GM23338 (cell line): ENCODE measurements at regions not wholly inside any gene's neighbourhood (a gene's known extent, or its start where the extent isn't known, plus 50 kb on each side); places are given as distances from the start of the nearest gene placed in this dataset.

Experiments
- ATAC-seq: fragments of 200-7000 bp; cut with Tn5 transposase; 3 replicates; pipeline ENCODE4 v1.9.1; 2020
- DNase-seq: peaks from one replicate; pipeline ENCODE4 v3.0.0-alpha.2; 2015; ENCODE audit warnings: low spot score
- H2AFZ ChIP-seq: fragments of 200-600 bp; sonication (generic); 2 replicates; pipeline ENCODE4 v1.8.0; 2016; ENCODE audit warnings: antibody characterized with exemption, mild to moderate bottlenecking, moderate library complexity
- H3F3A ChIP-seq: fragments of 200-600 bp; sonication (generic); replicated peaks from 2 replicates; pipeline ENCODE4 v1.8.0; 2017; ENCODE audit warnings: antibody characterized with exemption, mixed run types, low read depth
- H3K27ac ChIP-seq: fragments of 200-600 bp; sonication (generic); 2 replicates; pipeline ENCODE4 v1.6.1; 2016; ENCODE audit warnings: low read depth
- H3K27me3 ChIP-seq: fragments of 200-600 bp; sonication (generic); 2 replicates; pipeline ENCODE4 v1.8.0; 2016; ENCODE audit warnings: mild to moderate bottlenecking, mixed run types, moderate library complexity; ENCODE audit not compliant: insufficient read depth
- H3K36me3 ChIP-seq: fragments of 200-600 bp; sonication (generic); 2 replicates; pipeline ENCODE4 v1.8.0; 2016; ENCODE audit warnings: mild to moderate bottlenecking; ENCODE audit not compliant: insufficient read depth
- H3K4me1 ChIP-seq: fragments of 200-600 bp; sonication (generic); 2 replicates; pipeline ENCODE4 v1.8.0; 2016; ENCODE audit warnings: mild to moderate bottlenecking, moderate library complexity; ENCODE audit not compliant: insufficient read depth
- H3K4me2 ChIP-seq: fragments of 200-600 bp; sonication (generic); 2 replicates; pipeline ENCODE4 v1.7.1; 2017; ENCODE audit warnings: mixed run types
- H3K4me3 ChIP-seq: fragments of 200-600 bp; sonication (generic); 2 replicates; pipeline ENCODE4 v1.6.1; 2016; ENCODE audit warnings: mixed run types
- H3K79me2 ChIP-seq: fragments of 200-600 bp; sonication (generic); replicated peaks from 2 replicates; pipeline ENCODE4 v1.8.0; 2017; ENCODE audit warnings: mild to moderate bottlenecking; ENCODE audit not compliant: insufficient read depth
- H3K9me2 ChIP-seq: fragments of 200-600 bp; sonication (generic); 2 replicates; pipeline ENCODE4 v1.8.0; 2017; ENCODE audit not compliant: insufficient read depth
- H4K20me1 ChIP-seq: fragments of 200-600 bp; sonication (generic); replicated peaks from 2 replicates; pipeline ENCODE4 v1.8.0; 2017; ENCODE audit warnings: mild to moderate bottlenecking; ENCODE audit not compliant: insufficient read depth
- H3K27ac Mint-ChIP-seq: 2 replicates; pipeline ENCODE4 v1.8.0; 2020; ENCODE audit warnings: inconsistent platforms, mild to moderate bottlenecking, moderate library complexity, mixed read lengths
- H3K27me3 Mint-ChIP-seq: 3 replicates; pipeline ENCODE4 v1.8.0; 2022; ENCODE audit warnings: low read depth, mild to moderate bottlenecking, moderate library complexity, mixed read lengths, inconsistent platforms; ENCODE audit not compliant: insufficient read depth, poor library complexity
- H3K36me3 Mint-ChIP-seq: 3 replicates; pipeline ENCODE4 v1.8.0; 2021; ENCODE audit warnings: low read depth, mild to moderate bottlenecking, inconsistent platforms, moderate library complexity, mixed read lengths
- H3K4me1 Mint-ChIP-seq: 3 replicates; pipeline ENCODE4 v1.8.0; 2020; ENCODE audit warnings: mild to moderate bottlenecking, inconsistent platforms, mixed read lengths
- H3K4me3 Mint-ChIP-seq: 3 replicates; pipeline ENCODE4 v1.8.0; 2021; ENCODE audit warnings: moderate library complexity, mild to moderate bottlenecking, inconsistent platforms, mixed read lengths
- H3K9me3 Mint-ChIP-seq: 3 replicates; pipeline ENCODE4 v1.8.0; 2020; ENCODE audit warnings: moderate library complexity, mild to moderate bottlenecking, inconsistent platforms, mixed read lengths
- CREB1 ChIP-seq: fragments of 250-450 bp; sonication (Bioruptor Pico); IDR thresholded peaks from 2 replicates; pipeline ENCODE4 v1.5.0; 2020; ENCODE audit warnings: low read depth, mild to moderate bottlenecking, moderate library complexity
- EZH2 ChIP-seq: fragments of 200-600 bp; sonication (generic); IDR thresholded peaks from one replicate; pipeline ENCODE4 v1.8.0; 2017; ENCODE audit warnings: antibody characterized with exemption, mild to moderate bottlenecking, low read depth; ENCODE audit not compliant: unreplicated experiment
- EZH2phosphoT487 ChIP-seq: fragments of 200-600 bp; sonication (generic); IDR thresholded peaks from one replicate; pipeline ENCODE4 v1.8.1; 2018; ENCODE audit warnings: antibody characterized with exemption; ENCODE audit not compliant: unreplicated experiment
- JUNB ChIP-seq: IDR thresholded peaks from one replicate; pipeline ENCODE4 v1.6.1; 2016; ENCODE audit warnings: antibody characterized with exemption; ENCODE audit not compliant: unreplicated experiment
- NANOG ChIP-seq: IDR thresholded peaks from 2 replicates; pipeline ENCODE4 v1.6.1; 2016; ENCODE audit warnings: antibody characterized with exemption, borderline replicate concordance
- POLR2AphosphoS5 ChIP-seq: IDR thresholded peaks from 2 replicates; pipeline ENCODE4 v1.6.1; 2016; ENCODE audit warnings: antibody characterized with exemption, low read depth
- REST ChIP-seq: IDR thresholded peaks from one replicate; pipeline ENCODE4 v1.6.1; 2018; ENCODE audit warnings: antibody characterized with exemption; ENCODE audit not compliant: unreplicated experiment
- STAT1 ChIP-seq: IDR thresholded peaks from one replicate; pipeline ENCODE4 v1.6.1; 2016; ENCODE audit warnings: antibody characterized with exemption; ENCODE audit not compliant: unreplicated experiment
- ZNF331 ChIP-seq: fragments of 250-450 bp; sonication (Bioruptor Pico); IDR thresholded peaks from 2 replicates; pipeline ENCODE4 v1.5.0; 2020; ENCODE audit warnings: low read depth, mild to moderate bottlenecking, moderate library complexity
- ZNF462 ChIP-seq: fragments of 250-450 bp; sonication (Bioruptor Pico); IDR thresholded peaks from 2 replicates; pipeline ENCODE4 v1.5.0; 2020; ENCODE audit warnings: mild to moderate bottlenecking, moderate library complexity
- TF ChIP-seq, protein P1 (sequence below), 2 experiments: fragments of 200-600 bp in 1 of 2; sonication (generic) in 1 of 2; conservative IDR thresholded peaks; 2 replicates each; pipeline versions ENCODE4 v1.5.1 to v1.6.1; 2016 to 2017; ENCODE audit warnings: antibody characterized with exemption in 2 of 2, low read depth in 2 of 2, mild to moderate bottlenecking in 2 of 2, moderate library complexity in 1 of 2
- TF ChIP-seq, protein P2 (sequence below): IDR thresholded peaks from 2 replicates; pipeline ENCODE4 v1.6.1; 2016; ENCODE audit warnings: antibody characterized with exemption

GRCh38 chr5:1744393-1745122 lies 55.1 kb downstream of the MRPL36 start:
- H3K9me2 ChIP-seq, result no peaks in the 10 kb centered on the region
- no peaks in the 10 kb centered on the region for H3K4me1 Mint-ChIP-seq
- no peaks in the 10 kb centered on the region for H3F3A ChIP-seq
- H3K27me3 Mint-ChIP-seq, result peaks cover 6% of the 10 kb centered on the region
- H3K27me3 ChIP-seq, result no peaks in the 10 kb centered on the region
- no peaks in the 10 kb centered on the region for H3K79me2 ChIP-seq
- H3K9me3 Mint-ChIP-seq, result peaks cover 12% of the 10 kb centered on the region
- no peaks in the 10 kb centered on the region for H3K4me1 ChIP-seq
- no peak overlapping the region for H3K4me2 ChIP-seq
- no peak for ATAC-seq
- H3K27ac Mint-ChIP-seq, result no peak overlapping the region
- no peak overlapping the region for H3K4me3 ChIP-seq
- H4K20me1 ChIP-seq, result no peaks in the 10 kb centered on the region
- H3K27ac ChIP-seq, result no peak overlapping the region
- H3K4me3 Mint-ChIP-seq, result no peak overlapping the region
- peaks cover 5% of the 10 kb centered on the region; the same call in 2 of the 3 replicates for H3K36me3 Mint-ChIP-seq
- no peak for TF ChIP-seq EZH2phosphoT487
- no peak for TF ChIP-seq JUNB
- TF ChIP-seq CREB1 (CRISPR knock-in tag), result no peak
- no peak for TF ChIP-seq POLR2AphosphoS5
- no peak for TF ChIP-seq NANOG
- TF ChIP-seq EZH2, result no peak
- TF ChIP-seq, protein P1, sequence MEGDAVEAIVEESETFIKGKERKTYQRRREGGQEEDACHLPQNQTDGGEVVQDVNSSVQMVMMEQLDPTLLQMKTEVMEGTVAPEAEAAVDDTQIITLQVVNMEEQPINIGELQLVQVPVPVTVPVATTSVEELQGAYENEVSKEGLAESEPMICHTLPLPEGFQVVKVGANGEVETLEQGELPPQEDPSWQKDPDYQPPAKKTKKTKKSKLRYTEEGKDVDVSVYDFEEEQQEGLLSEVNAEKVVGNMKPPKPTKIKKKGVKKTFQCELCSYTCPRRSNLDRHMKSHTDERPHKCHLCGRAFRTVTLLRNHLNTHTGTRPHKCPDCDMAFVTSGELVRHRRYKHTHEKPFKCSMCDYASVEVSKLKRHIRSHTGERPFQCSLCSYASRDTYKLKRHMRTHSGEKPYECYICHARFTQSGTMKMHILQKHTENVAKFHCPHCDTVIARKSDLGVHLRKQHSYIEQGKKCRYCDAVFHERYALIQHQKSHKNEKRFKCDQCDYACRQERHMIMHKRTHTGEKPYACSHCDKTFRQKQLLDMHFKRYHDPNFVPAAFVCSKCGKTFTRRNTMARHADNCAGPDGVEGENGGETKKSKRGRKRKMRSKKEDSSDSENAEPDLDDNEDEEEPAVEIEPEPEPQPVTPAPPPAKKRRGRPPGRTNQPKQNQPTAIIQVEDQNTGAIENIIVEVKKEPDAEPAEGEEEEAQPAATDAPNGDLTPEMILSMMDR (conservative IDR thresholded peaks at IDR 0.05; ENCODE audit: low read depth in 2 of 2), result no peak
- TF ChIP-seq STAT1, result no peak
- no peak for TF ChIP-seq REST
- no peak for TF ChIP-seq ZNF462 (CRISPR knock-in tag)
- TF ChIP-seq ZNF331 (CRISPR knock-in tag), result no peak
- TF ChIP-seq, protein P2, sequence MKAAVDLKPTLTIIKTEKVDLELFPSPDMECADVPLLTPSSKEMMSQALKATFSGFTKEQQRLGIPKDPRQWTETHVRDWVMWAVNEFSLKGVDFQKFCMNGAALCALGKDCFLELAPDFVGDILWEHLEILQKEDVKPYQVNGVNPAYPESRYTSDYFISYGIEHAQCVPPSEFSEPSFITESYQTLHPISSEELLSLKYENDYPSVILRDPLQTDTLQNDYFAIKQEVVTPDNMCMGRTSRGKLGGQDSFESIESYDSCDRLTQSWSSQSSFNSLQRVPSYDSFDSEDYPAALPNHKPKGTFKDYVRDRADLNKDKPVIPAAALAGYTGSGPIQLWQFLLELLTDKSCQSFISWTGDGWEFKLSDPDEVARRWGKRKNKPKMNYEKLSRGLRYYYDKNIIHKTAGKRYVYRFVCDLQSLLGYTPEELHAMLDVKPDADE, result no peak
- no peaks in the 10 kb centered on the region for H3K36me3 ChIP-seq
- H2AFZ ChIP-seq, result no peak overlapping the region
- no peak for DNase-seq
